Liver (tissue), 7 donors: ENCODE measurements at regions not wholly inside any gene's neighbourhood (a gene's known extent, or its start where the extent isn't known, plus 50 kb on each side); places are given as distances from the start of the nearest gene placed in this dataset.

ENCODE experiments used
- DNase-seq: peaks from one replicate; pipeline ENCODE4 v3.0.0-alpha.2; 2017; ENCODE audit warnings: low spot score
- H3K27ac ChIP-seq, 2 donors: one replicate each; pipeline ENCODE4 v1.7.0; 2013; ENCODE audit warnings: inconsistent platforms in 2 of 2, low read length in 2 of 2, control low read depth in 1 of 2, low read depth in 1 of 2, mild to moderate bottlenecking in 1 of 2
- H3K27me3 ChIP-seq, 4 donors: one replicate each; pipeline versions ENCODE4 v1.6.1 to v1.7.0; 2013; ENCODE audit warnings: low read length in 3 of 4, inconsistent platforms in 1 of 4, mild to moderate bottlenecking in 1 of 4, moderate library complexity in 1 of 4; ENCODE audit not compliant: control insufficient read depth in 4 of 4, insufficient read depth in 4 of 4
- H3K36me3 ChIP-seq, 4 donors: one replicate each; pipeline versions ENCODE4 v1.6.1 to v1.7.0; 2013; ENCODE audit warnings: low read length in 3 of 4, mild to moderate bottlenecking in 3 of 4, low read depth in 1 of 4, moderate library complexity in 1 of 4; ENCODE audit not compliant: control insufficient read depth in 4 of 4, insufficient read depth in 3 of 4
- H3K4me1 ChIP-seq, 4 donors: one replicate each; pipeline versions ENCODE4 v1.6.1 to v1.7.0; 2013; ENCODE audit warnings: low read length in 3 of 4, mild to moderate bottlenecking in 3 of 4, moderate library complexity in 1 of 4; ENCODE audit not compliant: control insufficient read depth in 4 of 4, insufficient read depth in 4 of 4
- H3K4me3 ChIP-seq, 3 donors: one replicate each; pipeline versions ENCODE4 v1.6.1 to v1.7.0; 2013; ENCODE audit warnings: low read length in 3 of 3, control low read depth in 1 of 3, low read depth in 1 of 3, mild to moderate bottlenecking in 1 of 3
- H3K9ac ChIP-seq, 2 donors: one replicate each; pipeline ENCODE4 v1.7.0; 2013; ENCODE audit warnings: low read length in 2 of 2, mild to moderate bottlenecking in 2 of 2, moderate library complexity in 2 of 2, control low read depth in 1 of 2, low read depth in 1 of 2
- H3K9me3 ChIP-seq, 4 donors: one replicate each; pipeline versions ENCODE4 v1.6.1 to v1.7.0; 2013; ENCODE audit warnings: low read length in 3 of 4; ENCODE audit not compliant: control insufficient read depth in 4 of 4
- ATF3 ChIP-seq: IDR thresholded peaks from 2 replicates; pipeline ENCODE4 v1.6.1; 2016; ENCODE audit warnings: antibody characterized with exemption
- EGR1 ChIP-seq, 2 donors: IDR thresholded peaks; 2 replicates each; pipeline ENCODE4 v1.6.1; 2016 to 2018; ENCODE audit warnings: antibody characterized with exemption in 2 of 2, low read depth in 2 of 2
- FOXA1 ChIP-seq: IDR thresholded peaks from 2 replicates; pipeline ENCODE4 v1.6.1; 2016; ENCODE audit warnings: antibody characterized with exemption
- FOXA2 ChIP-seq: IDR thresholded peaks from 2 replicates; pipeline ENCODE4 v1.6.1; 2016; ENCODE audit warnings: antibody characterized with exemption
- GABPA ChIP-seq, 2 donors: IDR thresholded peaks in 1 of 2; conservative IDR thresholded peaks in 1 of 2; 2 replicates each; pipeline ENCODE4 v1.6.1; 2016; ENCODE audit warnings: antibody characterized with exemption in 2 of 2, mild to moderate bottlenecking in 1 of 2, moderate library complexity in 1 of 2
- HNF4A ChIP-seq, 2 donors: conservative IDR thresholded peaks; 2 replicates each; pipeline ENCODE4 v1.6.1; 2016; ENCODE audit warnings: antibody characterized with exemption in 2 of 2, mild to moderate bottlenecking in 2 of 2
- HNF4G ChIP-seq: IDR thresholded peaks from 2 replicates; pipeline ENCODE4 v1.6.1; 2016; ENCODE audit warnings: antibody characterized with exemption
- JUND ChIP-seq, 2 donors: IDR thresholded peaks; 2 replicates each; pipeline ENCODE4 v1.6.1; 2016; ENCODE audit warnings: antibody characterized with exemption in 2 of 2
- NR2F2 ChIP-seq: IDR thresholded peaks from 2 replicates; pipeline ENCODE4 v1.6.1; 2016; ENCODE audit warnings: antibody characterized with exemption
- RAD21 ChIP-seq, 2 donors: IDR thresholded peaks; 2 replicates each; pipeline ENCODE4 v1.6.1; 2016; ENCODE audit warnings: antibody characterized with exemption in 2 of 2, mild to moderate bottlenecking in 2 of 2
- SP1 ChIP-seq: IDR thresholded peaks from 2 replicates; pipeline ENCODE4 v1.6.1; 2018; ENCODE audit warnings: antibody characterized with exemption, mild to moderate bottlenecking
- TAF1 ChIP-seq: conservative IDR thresholded peaks from 2 replicates; pipeline ENCODE4 v1.6.1; 2016; ENCODE audit warnings: antibody characterized with exemption, mild to moderate bottlenecking
- YY1 ChIP-seq: IDR thresholded peaks from 2 replicates; pipeline ENCODE4 v1.6.1; 2016; ENCODE audit warnings: antibody characterized with exemption, mild to moderate bottlenecking
- ZBTB33 ChIP-seq: IDR thresholded peaks from 2 replicates; pipeline ENCODE4 v1.6.1; 2016; ENCODE audit warnings: antibody characterized with exemption
- whole genome bisulfite sequencing: extraction: QIAGEN DNeasy Blood & Tissue Kit; methylation state at CpG from one replicate; pipeline ENCODE4 v1.1.7; 2013; 5-methylcytosine and 5-hydroxymethylcytosine counted together
- donor health status: healthy.
- donor health status: healthy.
- donor health status: healthy.
- donor health status: healthy.

GRCh38 chr4:43089730-43090129, 197.2 kb downstream of the GRXCR1 start:
- DNase-seq = no peak
- no peaks in the 10 kb centered on the region for H3K4me1 ChIP-seq
- H3K36me3 ChIP-seq = no peaks in the 10 kb centered on the region
- peaks cover 0 to 4% (median 0%) of the 10 kb centered on the region in 4 donors for H3K27me3 ChIP-seq
- H3K9ac ChIP-seq = no peak overlapping the region
- no peak for TF ChIP-seq HNF4A (conservative IDR thresholded peaks at IDR 0.05)
- no peak for TF ChIP-seq JUND (IDR thresholded peaks at IDR 0.05)
- no peak for TF ChIP-seq TAF1
- TF ChIP-seq NR2F2 = no peak
- TF ChIP-seq HNF4G = no peak
- TF ChIP-seq ATF3 = no peak
- TF ChIP-seq EGR1 (IDR thresholded peaks at IDR 0.05; ENCODE audit: low read depth in 2 of 2) = no peak
- TF ChIP-seq RAD21 (IDR thresholded peaks at IDR 0.05) = no peak
- no peak for TF ChIP-seq SP1
- TF ChIP-seq YY1 = no peak
- WGBS = 40% methylated on average over 2 of the region's 2 CpGs
- H3K27ac ChIP-seq = no peak overlapping the region
- H3K9me3 ChIP-seq = peaks cover 0 to 3% (median 0%) of the 10 kb centered on the region in 4 donors
- H3K4me3 ChIP-seq = no peak overlapping the region

- no peaks in the 10 kb centered on the region for H3K36me3 ChIP-seq
- no peak for TF ChIP-seq FOXA1
- no peak for TF ChIP-seq YY1
- TF ChIP-seq TAF1 = no peak
- no peak for TF ChIP-seq FOXA2
- no peak for TF ChIP-seq ZBTB33
- H3K4me1 ChIP-seq = no peaks in the 10 kb centered on the region
- no peak overlapping the region for H3K27ac ChIP-seq
- no peaks in the 10 kb centered on the region for H3K27me3 ChIP-seq
- H3K9ac ChIP-seq = no peak overlapping the region
- H3K4me3 ChIP-seq = no peak overlapping the region
- WGBS = 71% methylated on average over 2 of the region's 2 CpGs
- H3K9me3 ChIP-seq = no peaks in the 10 kb centered on the region
- DNase-seq = no peak
Measured at GRCh38 chr4:43103048-43103447, 210.5 kb downstream of the GRXCR1 start.

- H3K4me3 ChIP-seq = no peak overlapping the region
- no peaks in the 10 kb centered on the region for H3K36me3 ChIP-seq
- no peaks in the 10 kb centered on the region for H3K4me1 ChIP-seq
- H3K27me3 ChIP-seq = no peaks in the 10 kb centered on the region
- no peak for TF ChIP-seq EGR1 (IDR thresholded peaks at IDR 0.05; ENCODE audit: low read depth in 2 of 2)
- TF ChIP-seq FOXA1 = no peak
- no peak for TF ChIP-seq ATF3
- TF ChIP-seq RAD21 (IDR thresholded peaks at IDR 0.05) = no peak
- TF ChIP-seq TAF1 = no peak
- no peak for TF ChIP-seq GABPA (IDR thresholded peaks at IDR 0.05 in 1 of 2, conservative IDR thresholded peaks at IDR 0.05 in 1 of 2)
- no peak for TF ChIP-seq FOXA2
- no peak overlapping the region for H3K9ac ChIP-seq
- H3K9me3 ChIP-seq = no peaks in the 10 kb centered on the region
- 71% methylated on average over 1 of the region's 1 CpG for WGBS
- no peak for DNase-seq
- no peak overlapping the region for H3K27ac ChIP-seq
Measured at GRCh38 chr4:43112139-43112538, 219.6 kb downstream of the GRXCR1 start.
